DOHH2 (cell line): ENCODE measurements at regions not wholly inside any gene's neighbourhood (a gene's known extent, or its start where the extent isn't known, plus 50 kb on each side); places are given as distances from the start of the nearest gene placed in this dataset.

Experiments used
- H3F3A ChIP-seq: fragments of 200-600 bp; sonication (generic), shearing (Covaris generic); 2 replicates; pipeline ENCODE4 v1.6.0; 2016; ENCODE audit warnings: antibody characterized with exemption, mild to moderate bottlenecking; ENCODE audit not compliant: control insufficient read depth, insufficient read depth
- H3K27ac ChIP-seq: fragments of 200-600 bp; sonication (generic); 2 replicates; pipeline ENCODE4 v1.5.1; 2014; ENCODE audit warnings: low read depth, mild to moderate bottlenecking, low read length, moderate library complexity
- H3K27me3 ChIP-seq: fragments of 200-600 bp; sonication (generic); 2 replicates; pipeline ENCODE4 v1.6.1; 2014; ENCODE audit warnings: mild to moderate bottlenecking, low read length, mixed read lengths; ENCODE audit not compliant: control insufficient read depth
- H3K36me3 ChIP-seq: fragments of 200-600 bp; sonication (generic); 2 replicates; pipeline ENCODE4 v1.6.1; 2014; ENCODE audit warnings: mild to moderate bottlenecking, low read length, moderate library complexity, mixed read lengths; ENCODE audit not compliant: control insufficient read depth
- H3K4me1 ChIP-seq: fragments of 200-600 bp; sonication (generic); 2 replicates; pipeline ENCODE4 v1.6.1; 2014; ENCODE audit warnings: mild to moderate bottlenecking, low read length, mixed read lengths; ENCODE audit not compliant: control insufficient read depth
- H3K4me2 ChIP-seq: fragments of 200-600 bp; sonication (generic); 2 replicates; pipeline ENCODE4 v1.6.0; 2014; ENCODE audit warnings: mild to moderate bottlenecking, low read length, moderate library complexity
- H3K4me3 ChIP-seq: fragments of 200-600 bp; sonication (generic); 2 replicates; pipeline ENCODE4 v1.5.1; 2014; ENCODE audit warnings: mild to moderate bottlenecking, low read length, mixed read lengths
- H3K79me2 ChIP-seq: fragments of 200-600 bp; sonication (generic); 2 replicates; pipeline ENCODE4 v1.6.1; 2014; ENCODE audit warnings: mild to moderate bottlenecking, low read length, mixed read lengths; ENCODE audit not compliant: control insufficient read depth
- H3K9me2 ChIP-seq: fragments of 200-600 bp; sonication (generic); replicated peaks from 2 replicates; pipeline ENCODE4 v1.6.1; 2014; ENCODE audit warnings: mild to moderate bottlenecking, low read length, mixed read lengths; ENCODE audit not compliant: control insufficient read depth
- H3K9me3 ChIP-seq: fragments of 200-600 bp; sonication (generic); 2 replicates; pipeline ENCODE4 v1.6.1; 2014; ENCODE audit warnings: antibody characterized with exemption, low read length, mixed read lengths; ENCODE audit not compliant: control insufficient read depth, insufficient read depth
- H4K20me1 ChIP-seq: fragments of 200-600 bp; sonication (generic); 2 replicates; pipeline ENCODE4 v1.6.0; 2014; ENCODE audit warnings: low read depth, mild to moderate bottlenecking, antibody characterized with exemption, low read length, moderate library complexity; ENCODE audit not compliant: control insufficient read depth, insufficient read depth
- EZH2phosphoT487 ChIP-seq: fragments of 200-600 bp; sonication (generic); IDR thresholded peaks from 2 replicates; pipeline ENCODE4 v1.6.1; 2017; ENCODE audit warnings: borderline replicate concordance, mild to moderate bottlenecking, antibody characterized with exemption, low read length, moderate library complexity, mixed read lengths
- TF ChIP-seq, protein P1 (sequence below): fragments of 200-600 bp; sonication (generic); IDR thresholded peaks from one replicate; pipeline ENCODE4 v1.5.1; 2014; ENCODE audit warnings: antibody characterized with exemption, mild to moderate bottlenecking, low read depth, low read length; ENCODE audit not compliant: poor library complexity, severe bottlenecking

- no peaks in the 10 kb centered on the region for H3F3A ChIP-seq
- H3K9me2 ChIP-seq: no peaks in the 10 kb centered on the region
- no peak overlapping the region for H3K4me2 ChIP-seq
- H3K27me3 ChIP-seq: peaks cover 21% of the 10 kb centered on the region
- no peak overlapping the region for H3K27ac ChIP-seq
- H4K20me1 ChIP-seq: no peaks in the 10 kb centered on the region
- no peaks in the 10 kb centered on the region for H3K36me3 ChIP-seq
- no peaks in the 10 kb centered on the region for H3K4me1 ChIP-seq
- TF ChIP-seq EZH2phosphoT487: no peak
- TF ChIP-seq, protein P1, sequence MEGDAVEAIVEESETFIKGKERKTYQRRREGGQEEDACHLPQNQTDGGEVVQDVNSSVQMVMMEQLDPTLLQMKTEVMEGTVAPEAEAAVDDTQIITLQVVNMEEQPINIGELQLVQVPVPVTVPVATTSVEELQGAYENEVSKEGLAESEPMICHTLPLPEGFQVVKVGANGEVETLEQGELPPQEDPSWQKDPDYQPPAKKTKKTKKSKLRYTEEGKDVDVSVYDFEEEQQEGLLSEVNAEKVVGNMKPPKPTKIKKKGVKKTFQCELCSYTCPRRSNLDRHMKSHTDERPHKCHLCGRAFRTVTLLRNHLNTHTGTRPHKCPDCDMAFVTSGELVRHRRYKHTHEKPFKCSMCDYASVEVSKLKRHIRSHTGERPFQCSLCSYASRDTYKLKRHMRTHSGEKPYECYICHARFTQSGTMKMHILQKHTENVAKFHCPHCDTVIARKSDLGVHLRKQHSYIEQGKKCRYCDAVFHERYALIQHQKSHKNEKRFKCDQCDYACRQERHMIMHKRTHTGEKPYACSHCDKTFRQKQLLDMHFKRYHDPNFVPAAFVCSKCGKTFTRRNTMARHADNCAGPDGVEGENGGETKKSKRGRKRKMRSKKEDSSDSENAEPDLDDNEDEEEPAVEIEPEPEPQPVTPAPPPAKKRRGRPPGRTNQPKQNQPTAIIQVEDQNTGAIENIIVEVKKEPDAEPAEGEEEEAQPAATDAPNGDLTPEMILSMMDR: no peak
- no peaks in the 10 kb centered on the region for H3K79me2 ChIP-seq
- H3K9me3 ChIP-seq: no peaks in the 10 kb centered on the region
- no peak overlapping the region for H3K4me3 ChIP-seq
Observed at GRCh38 chr20:50271176-50271575, 80.5 kb downstream of the CEBPB start.

DNA sequence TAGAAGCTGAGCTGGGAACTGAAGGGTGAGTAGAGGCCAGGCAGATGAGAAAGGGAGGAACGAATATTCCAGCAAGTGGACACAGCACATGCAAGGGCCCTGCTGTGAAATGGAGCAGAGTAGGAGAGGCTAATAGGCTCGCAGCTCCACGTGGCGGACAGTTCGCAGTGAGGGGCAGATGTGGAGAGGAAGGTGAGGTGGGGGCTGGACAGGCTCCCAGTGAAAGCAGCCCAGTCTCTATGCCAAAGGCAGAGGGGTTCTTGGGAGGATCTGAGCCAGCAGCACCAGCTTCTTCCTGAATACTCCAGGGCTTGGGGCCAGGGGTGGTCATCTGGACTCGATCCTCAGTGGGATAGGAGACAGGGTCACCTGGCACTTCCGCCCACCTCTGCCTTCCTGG is 81.0 kb downstream of the CEBPB start:
- H3K27ac ChIP-seq: no peak overlapping the region
- H3K4me2 ChIP-seq: no peak overlapping the region
- no peak overlapping the region for H3K4me3 ChIP-seq
- H3K79me2 ChIP-seq: no peaks in the 10 kb centered on the region
- H3F3A ChIP-seq: no peaks in the 10 kb centered on the region
- TF ChIP-seq EZH2phosphoT487: no peak
- TF ChIP-seq, protein P1: no peak
- peaks cover 26% of the 10 kb centered on the region for H3K27me3 ChIP-seq
- H3K4me1 ChIP-seq: no peaks in the 10 kb centered on the region
- H3K36me3 ChIP-seq: no peaks in the 10 kb centered on the region
- no peaks in the 10 kb centered on the region for H3K9me3 ChIP-seq
- no peaks in the 10 kb centered on the region for H3K9me2 ChIP-seq
- H4K20me1 ChIP-seq: no peaks in the 10 kb centered on the region

GRCh38 chr20:50272030-50272723 is 81.5 kb downstream of the CEBPB start:
- H3K27ac ChIP-seq: no peak overlapping the region

More at GRCh38 chr20:50272030-50272723, 81.5 kb downstream of the CEBPB start:
- H3K4me2 ChIP-seq: no peak overlapping the region
- H3K4me1 ChIP-seq: no peaks in the 10 kb centered on the region
- no peaks in the 10 kb centered on the region for H3K79me2 ChIP-seq
- peaks cover 27% of the 10 kb centered on the region for H3K27me3 ChIP-seq
- no peak for TF ChIP-seq EZH2phosphoT487
- TF ChIP-seq, protein P1: no peak
- H3K36me3 ChIP-seq: no peaks in the 10 kb centered on the region
- H3K9me3 ChIP-seq: no peaks in the 10 kb centered on the region
- H3K9me2 ChIP-seq: no peaks in the 10 kb centered on the region
- no peaks in the 10 kb centered on the region for H3F3A ChIP-seq
- H4K20me1 ChIP-seq: no peaks in the 10 kb centered on the region
- no peak overlapping the region for H3K4me3 ChIP-seq
